ENCODE measurements at regions not wholly inside any gene's neighbourhood (a gene's known extent, or its start where the extent isn't known, plus 50 kb on each side); places are given as distances from the start of the nearest gene placed in this dataset.
"Not testable (repeated sequence)": the region's sequence is repeated elsewhere in the genome, so short reads cannot be mapped to it uniquely, and the experiment has no call there.

GRCh38 chr10:106296750-106297392, 867.6 kb downstream of the SORCS1 start:
- DNase-seq, result no peak

DNA sequence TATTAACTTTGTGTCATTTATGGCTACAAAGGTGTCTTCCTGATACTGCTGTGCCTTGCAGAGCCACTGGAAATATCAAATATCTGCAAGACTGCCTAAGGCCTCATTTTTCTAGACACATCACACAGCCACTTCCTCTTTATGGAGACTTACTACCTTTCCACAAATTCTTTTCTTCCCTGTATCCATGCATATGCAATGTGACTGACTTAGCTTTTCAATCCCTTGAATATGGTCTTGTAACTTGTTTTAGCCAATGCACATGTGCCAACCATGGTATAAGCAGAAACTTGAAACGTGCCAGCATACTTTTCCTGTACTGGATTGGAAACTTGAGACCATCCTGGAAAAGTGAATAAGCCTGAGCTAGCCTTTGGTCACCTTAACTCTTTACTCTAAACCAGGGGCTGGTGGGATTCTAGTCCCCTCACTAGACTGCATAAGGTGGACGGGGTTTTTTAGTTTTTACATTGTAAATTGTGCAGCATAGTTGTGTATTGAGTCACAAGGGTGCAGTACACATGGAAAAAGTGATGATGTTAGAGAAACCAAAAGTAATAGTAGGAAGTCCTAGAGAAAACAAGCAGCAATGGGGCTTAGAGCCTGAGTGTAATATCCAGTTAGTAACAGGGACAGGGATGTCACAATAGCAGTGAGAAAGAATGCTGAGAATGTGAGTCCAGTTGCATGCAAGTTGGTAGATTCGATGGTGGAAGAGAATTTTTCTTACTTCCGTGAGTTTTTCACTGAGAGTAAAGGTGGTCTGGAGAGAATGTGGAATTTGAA, 879.5 kb downstream of the SORCS1 start:
- no peak for DNase-seq

DNA sequence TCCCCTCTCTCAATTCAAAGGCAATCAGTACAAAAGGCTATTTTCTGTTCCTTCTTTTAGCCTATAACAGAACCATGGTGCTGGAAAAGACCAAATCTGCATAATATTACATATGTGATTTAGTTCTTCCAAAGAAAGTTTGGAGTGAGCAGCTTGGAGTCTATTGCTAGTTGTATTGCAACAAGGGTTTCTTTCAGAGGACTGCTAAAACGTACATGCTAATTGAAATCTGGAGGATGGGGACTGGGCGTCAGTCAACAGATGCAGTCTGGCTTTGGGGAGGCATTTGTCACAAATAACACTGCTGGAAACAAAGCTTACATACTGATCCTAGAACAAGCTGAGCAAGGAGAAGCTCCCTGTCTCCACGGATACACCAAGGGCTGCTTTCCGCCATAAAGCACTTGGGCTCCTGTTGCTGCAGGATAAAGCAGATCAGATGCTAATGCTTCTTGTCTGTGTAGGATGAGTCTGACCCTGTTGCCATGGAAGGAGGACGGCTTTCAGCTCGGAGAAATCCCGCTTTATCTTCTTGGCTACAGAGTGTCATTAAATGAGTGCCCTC, 883.5 kb downstream of the SORCS1 start:
- no peak for DNase-seq

DNA sequence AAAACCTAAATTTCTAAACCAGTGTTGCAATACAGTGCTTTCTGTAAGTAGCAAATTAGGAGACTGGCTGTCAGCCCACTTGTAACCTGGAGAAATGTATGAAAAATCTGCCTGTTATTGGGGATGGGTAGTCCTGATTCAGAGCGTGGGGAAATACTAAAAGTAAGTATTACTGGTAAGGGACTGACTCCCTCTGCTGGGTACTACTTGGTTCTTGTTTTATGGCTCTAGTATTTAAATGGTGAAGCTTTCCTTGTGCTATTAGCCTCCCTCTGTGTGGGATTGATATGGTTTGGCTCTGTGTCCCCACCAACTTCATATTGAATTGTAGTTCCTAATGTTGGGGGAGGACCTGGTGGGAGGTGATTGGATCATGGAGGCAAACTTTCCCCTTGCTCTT, 886.1 kb downstream of the SORCS1 start:
- peak in 1 of 3 donors; percentile 12 for DNase-seq

DNA sequence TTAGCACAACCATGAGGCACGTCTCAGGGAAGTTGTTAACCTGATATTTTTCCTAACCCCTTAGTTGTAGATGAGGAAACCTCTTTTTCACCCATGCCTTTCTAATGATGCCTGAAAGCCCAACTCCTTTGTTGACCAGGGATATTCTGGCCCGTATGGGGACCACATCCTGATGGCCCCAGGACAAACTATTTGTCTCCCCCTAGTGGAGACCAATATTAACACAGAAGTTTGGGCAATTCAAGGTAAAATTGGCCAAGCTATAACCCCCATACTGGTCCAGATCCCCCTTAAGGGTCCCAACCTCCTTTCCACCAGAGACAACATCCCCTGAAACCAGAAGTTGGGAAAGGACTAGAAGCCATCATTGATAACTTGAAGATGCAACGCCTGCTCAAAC, 893.3 kb downstream of the SORCS1 start:
- DNase-seq, result no peak

GRCh38 chr10:106268000-106268399, 896.5 kb downstream of the SORCS1 start:
- DNase-seq, result no peak

GRCh38 chr10:106267591-106267990, 896.9 kb downstream of the SORCS1 start:
- DNase-seq, result no peak

DNA sequence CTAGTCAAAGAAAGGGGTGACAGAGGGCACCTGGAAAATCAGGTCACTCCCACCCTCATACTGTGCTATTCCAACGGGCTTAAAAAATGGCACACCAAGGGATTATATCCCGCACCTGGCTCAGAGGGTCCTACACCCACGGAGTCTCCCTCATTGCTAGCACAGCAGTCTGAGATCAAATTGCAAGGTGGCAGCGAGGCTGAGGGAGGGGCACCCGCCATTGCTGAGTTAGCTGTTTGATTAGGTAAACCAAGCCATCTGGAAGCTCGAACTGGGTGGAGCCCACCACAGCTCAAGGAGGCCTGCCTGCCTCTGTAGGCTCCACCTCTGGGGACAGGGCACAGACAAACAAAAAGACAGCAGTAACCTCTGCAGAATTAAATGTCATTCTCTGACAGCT, 907.1 kb downstream of the SORCS1 start:
- DNase-seq, result not testable (repeated sequence)

- no peak for DNase-seq
Observed at GRCh38 chr10:106255111-106255678, 909.3 kb downstream of the SORCS1 start.

DNA sequence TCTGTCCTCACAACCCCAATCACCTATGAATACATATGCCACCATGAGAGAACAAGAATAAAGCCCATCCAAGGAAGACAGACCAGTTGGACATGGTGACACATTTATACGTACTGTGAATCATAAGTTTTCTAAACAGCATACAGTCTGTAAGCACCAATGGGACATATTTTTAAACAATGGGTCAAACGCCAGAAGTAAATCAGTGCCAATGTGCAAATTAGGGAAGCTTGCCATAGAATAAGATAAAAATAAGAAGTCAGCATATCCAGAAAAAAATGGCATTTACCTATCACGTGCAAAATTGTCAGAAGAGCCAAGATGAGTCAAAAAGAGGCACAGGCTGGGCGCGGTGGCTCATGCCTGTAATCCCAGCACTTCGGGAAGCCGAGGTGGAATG, 910.4 kb downstream of the SORCS1 start:
- DNase-seq, result no peak

DNA sequence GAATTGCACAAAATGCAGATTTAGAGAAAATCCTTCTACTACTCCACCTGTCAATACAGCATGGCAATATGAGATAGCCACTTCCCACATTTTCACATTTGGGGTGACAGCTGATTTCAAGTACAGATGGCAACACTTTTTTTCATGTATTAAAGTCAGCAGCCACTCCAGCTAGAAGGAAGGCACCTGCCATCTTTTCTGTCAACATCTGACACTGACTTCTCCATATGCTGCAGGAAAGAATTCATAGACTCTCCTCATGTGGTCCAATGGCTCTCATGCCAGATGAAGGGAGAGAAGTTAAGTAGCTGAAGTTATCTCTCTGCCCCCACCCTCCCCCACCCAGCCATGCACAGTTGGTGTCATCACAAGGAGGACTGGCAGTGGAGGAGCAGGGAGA, 912.0 kb downstream of the SORCS1 start:
- DNase-seq, result peak in 2 of 3 donors; percentile 2 to 7

GRCh38 chr10:106251573-106251972, 912.9 kb downstream of the SORCS1 start:
- no peak for DNase-seq

DNA sequence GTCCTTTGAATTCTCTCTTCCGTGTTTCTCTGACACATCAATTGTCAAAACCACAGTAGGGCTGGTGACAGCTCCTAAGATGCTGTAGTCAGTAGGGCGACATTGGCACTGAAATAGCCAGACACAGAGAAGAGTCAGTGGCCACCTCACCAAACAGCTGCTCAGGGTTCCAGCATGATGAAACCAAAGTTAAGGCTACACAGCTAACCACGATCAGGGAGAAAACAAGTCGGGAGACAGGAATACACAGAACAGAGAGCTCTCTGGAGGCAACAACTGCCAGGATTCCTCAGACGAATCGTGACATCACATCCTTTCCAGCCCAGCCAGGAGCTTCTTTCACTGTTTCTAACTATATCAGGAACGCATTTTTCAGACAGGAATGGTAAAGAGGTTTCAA, 922.2 kb downstream of the SORCS1 start:
- no peak for DNase-seq

GRCh38 chr10:106226828-106227227, 937.7 kb downstream of the SORCS1 start:
- DNase-seq, result no peak

DNA sequence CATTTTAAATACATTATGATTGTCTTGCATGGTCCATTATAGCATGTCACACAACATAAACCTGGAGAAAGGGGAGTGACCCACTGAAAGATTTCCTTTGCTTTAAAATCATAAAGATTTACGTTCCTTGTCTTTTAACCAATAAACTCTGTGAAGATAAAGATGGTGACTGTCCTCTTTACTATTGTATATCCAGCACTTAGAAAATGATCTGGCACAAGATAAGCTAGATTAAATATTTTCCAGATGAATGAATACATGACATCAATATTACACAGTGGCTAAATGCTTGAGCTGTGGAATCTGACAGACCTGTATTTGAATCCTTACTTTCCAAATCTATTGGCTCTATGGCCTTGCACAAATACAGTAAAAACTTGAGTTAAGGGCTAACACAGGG, 938.4 kb downstream of the SORCS1 start:
- no peak for DNase-seq

- peak in 1 of 3 donors; percentile 11 for DNase-seq
Observed at GRCh38 chr10:106224676-106225075, 939.8 kb downstream of the SORCS1 start.

- DNase-seq, result no peak
Observed at GRCh38 chr10:106217627-106218026, 946.9 kb downstream of the SORCS1 start.

GRCh38 chr10:106216085-106216484, 948.4 kb downstream of the SORCS1 start:
- DNase-seq, result no peak

DNA sequence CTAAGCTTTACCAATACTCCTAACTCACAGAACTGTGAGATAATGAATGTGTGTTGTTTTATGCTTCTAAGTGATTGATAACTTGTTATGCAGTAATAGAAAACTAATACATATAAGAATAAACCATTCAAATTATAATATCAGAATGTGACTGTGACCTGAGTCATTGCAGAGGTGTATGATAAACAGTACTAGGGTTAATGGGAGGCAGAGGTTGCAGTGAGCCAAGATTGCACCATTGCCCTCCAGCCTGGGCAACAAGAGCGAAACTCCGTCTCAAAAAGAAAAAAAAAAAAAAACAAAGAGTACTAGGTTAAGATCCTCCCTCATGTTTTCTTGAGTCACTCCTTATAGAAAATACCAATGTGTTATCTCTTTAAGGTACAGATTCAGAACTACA, 950.3 kb downstream of the SORCS1 start:
- DNase-seq, result no peak

- no peak for DNase-seq
Observed at GRCh38 chr10:106213493-106213892, 951.0 kb downstream of the SORCS1 start.

DNA sequence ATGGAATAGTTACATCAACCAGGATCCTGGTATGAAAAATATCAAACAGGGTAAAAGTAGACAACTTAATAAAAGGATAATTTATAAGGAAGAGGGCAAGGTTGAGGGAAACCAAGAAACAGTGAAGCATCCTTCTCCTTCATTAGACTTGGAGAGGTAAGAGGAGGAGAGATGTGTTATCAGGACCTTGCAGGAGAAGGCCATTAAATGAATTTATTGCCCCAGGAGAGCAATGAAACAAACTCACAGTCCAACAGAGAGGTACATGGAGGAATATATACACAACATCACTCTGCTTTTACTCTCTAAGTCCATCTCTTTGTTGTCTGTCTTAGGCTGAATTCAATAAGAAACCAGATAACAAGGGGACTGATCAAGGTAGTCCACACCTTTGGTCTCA, 966.2 kb downstream of the SORCS1 start:
- DNase-seq, result no peak

GRCh38 chr10:106189292-106189691, 975.2 kb downstream of the SORCS1 start:
- no peak for DNase-seq

DNA sequence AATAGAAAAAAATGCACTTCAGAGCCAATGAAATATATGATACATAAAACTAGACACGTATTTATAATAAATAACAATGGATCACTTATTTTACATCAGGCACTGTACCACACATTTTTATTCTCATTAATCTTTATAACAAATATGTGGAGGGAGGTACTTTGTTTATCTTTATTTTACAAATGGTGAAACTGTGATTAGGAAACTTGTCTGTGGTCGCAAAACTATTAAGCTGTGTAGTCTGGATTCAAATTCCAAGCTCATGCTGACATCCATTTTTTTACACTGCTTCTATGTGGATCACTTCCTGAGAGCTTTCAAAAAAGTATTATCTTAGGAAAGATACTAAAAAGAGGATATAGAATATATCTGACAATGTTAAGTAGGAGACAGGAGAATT, 978.6 kb downstream of the SORCS1 start:
- DNase-seq, result peak in 1 of 3 donors; percentile 2

Measured in muscle of back (tissue), 3 donors.